GM13977 (cell line): ENCODE measurements at regions not wholly inside any gene's neighbourhood (a gene's known extent, or its start where the extent isn't known, plus 50 kb on each side); places are given as distances from the start of the nearest gene placed in this dataset.
"Not testable (repeated sequence)": the region's sequence is repeated elsewhere in the genome, so short reads cannot be mapped to it uniquely, and the experiment has no call there.

Experiments used
- DNase-seq: peaks from one replicate; pipeline ENCODE4 v3.0.0; 2012; ENCODE audit warnings: low spot score
- CTCF ChIP-seq: IDR thresholded peaks from 2 replicates; pipeline ENCODE4 v1.5.1; 2012; ENCODE audit warnings: mild to moderate bottlenecking, control low read depth; ENCODE audit not compliant: insufficient read depth; ENCODE audit errors: extremely low read depth, missing control alignments
- in situ Hi-C: fragments of 300-500 bp; cut with MboI; formaldehyde crosslinking; loops from one replicate; pipeline ENCODE4 v1.12.0; 2022; ENCODE audit warnings: low sequenced_read_pairs, low pct_unique_long_range_greater_than_20kb, mixed read lengths, inconsistent platforms; ENCODE audit not compliant: unreplicated experiment

DNA sequence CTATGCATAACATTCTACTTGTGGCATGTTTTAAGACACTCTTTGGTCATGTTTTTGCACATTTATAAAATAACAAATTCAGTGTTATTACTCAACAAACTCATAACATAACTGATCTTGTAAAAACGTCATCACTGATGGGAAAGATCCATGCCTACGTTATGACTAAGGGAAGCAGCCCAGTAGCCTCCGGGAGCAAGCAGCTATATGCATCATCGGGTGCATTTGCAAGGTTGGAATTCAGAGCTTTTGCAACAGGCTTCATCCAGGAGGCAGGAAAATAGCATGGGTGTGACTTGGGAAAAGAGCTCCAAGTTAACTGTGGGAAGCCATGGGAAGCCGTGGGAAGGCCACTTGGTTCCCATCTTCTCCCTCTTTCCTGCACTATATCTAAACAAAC lies 271.6 kb upstream of the SGK1 start:
- DNase-seq = no peak
- in situ Hi-C loops = no loop called here
- no peak for TF ChIP-seq CTCF

DNA sequence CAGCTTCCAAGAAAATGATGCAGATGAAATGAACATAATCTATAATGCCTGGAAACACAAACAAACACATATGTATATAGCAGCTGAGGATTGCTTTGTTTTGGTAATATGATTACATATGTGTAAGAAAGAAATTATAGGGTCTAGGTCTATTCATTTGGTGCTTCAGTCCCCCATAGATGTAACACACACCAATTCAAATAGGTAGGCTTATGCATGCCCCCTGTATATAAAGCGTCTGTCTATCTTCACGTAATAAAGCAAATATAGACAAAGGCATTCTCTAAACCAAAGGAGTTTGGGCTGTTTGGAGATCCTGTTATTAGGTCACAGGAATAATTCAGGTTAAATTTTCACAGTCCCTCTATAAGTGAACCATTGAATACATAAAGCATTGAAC lies 270.4 kb upstream of the SGK1 start:
- TF ChIP-seq CTCF = no peak
- in situ Hi-C loops = no loop called here
- no peak for DNase-seq

- no peak for TF ChIP-seq CTCF
- in situ Hi-C loops = no loop called here
- no peak for DNase-seq
Measured at GRCh38 chr6:134585517-134585873, 267.6 kb upstream of the SGK1 start.

- DNase-seq = no peak
- in situ Hi-C loops = no loop called here
- no peak for TF ChIP-seq CTCF
Measured at GRCh38 chr6:134584847-134585516, 267.1 kb upstream of the SGK1 start.

DNA sequence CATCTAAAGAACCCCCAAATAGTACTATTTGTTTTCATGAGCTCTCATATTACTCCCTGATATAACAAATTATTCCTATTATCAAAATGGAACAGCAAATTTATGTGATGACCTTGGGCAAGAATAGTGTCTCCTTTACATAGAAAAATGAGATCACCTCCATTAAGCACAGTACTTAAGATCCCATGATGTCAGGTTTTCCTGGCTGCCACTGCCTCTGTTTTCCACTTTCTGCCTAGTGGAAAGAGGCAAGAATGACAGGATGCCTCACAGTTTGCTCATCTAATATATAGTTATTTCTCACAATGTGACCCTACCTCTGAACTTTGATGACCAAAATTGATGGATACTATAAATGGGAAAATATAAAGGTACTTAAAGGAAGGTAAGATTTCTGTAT lies 260.1 kb upstream of the SGK1 start:
- no peak for TF ChIP-seq CTCF
- no peak for DNase-seq
- in situ Hi-C loops = no loop called here

GRCh38 chr6:134575221-134575620 lies 257.3 kb upstream of the SGK1 start:
- in situ Hi-C loops = no loop called here
- no peak for DNase-seq
- no peak for TF ChIP-seq CTCF

DNA sequence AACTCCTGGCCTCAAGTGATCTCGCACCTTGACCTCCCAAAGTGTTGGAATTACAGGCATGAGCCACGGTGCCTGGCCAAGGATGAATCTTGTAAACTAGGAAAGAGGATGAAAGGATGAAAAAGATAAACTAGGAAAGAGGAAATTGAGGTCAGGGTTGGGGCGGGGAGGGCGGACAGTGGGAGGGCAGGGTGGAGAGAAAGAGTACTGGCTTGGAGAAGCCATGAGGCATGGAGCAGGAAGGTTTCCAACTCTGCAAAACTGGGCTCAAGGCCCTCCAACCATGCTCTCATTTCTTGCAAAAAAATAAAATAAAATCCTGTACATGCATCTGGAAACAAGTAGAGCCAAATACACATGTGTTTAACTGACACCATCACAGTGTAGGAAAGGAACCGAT lies 256.6 kb upstream of the SGK1 start:
- DNase-seq = no peak
- no peak for TF ChIP-seq CTCF
- in situ Hi-C loops = no loop called here

GRCh38 chr6:134569996-134570395 lies 252.1 kb upstream of the SGK1 start:
- DNase-seq, in situ Hi-C loops: not testable (repeated sequence)
